Upper lobe of left lung (tissue), 4 donors: ENCODE measurements at regions not wholly inside any gene's neighbourhood (a gene's known extent, or its start where the extent isn't known, plus 50 kb on each side); places are given as distances from the start of the nearest gene placed in this dataset.

Experiments used
- CTCF ChIP-seq, 6 experiments: fragments of 450-650 bp in 4 of 6; fragments of 200-600 bp in 2 of 6; sonication (generic) in 2 of 6; IDR thresholded peaks; one replicate each; pipeline ENCODE4 v1.5.1; 2016 to 2019; ENCODE audit warnings: antibody characterized with exemption in 6 of 6
- POLR2AphosphoS5 ChIP-seq, 2 donors: sonication (generic); formaldehyde crosslinking; IDR thresholded peaks; one replicate each; pipeline ENCODE4 v1.5.1; 2017; ENCODE audit warnings: antibody characterized with exemption in 2 of 2

DNA sequence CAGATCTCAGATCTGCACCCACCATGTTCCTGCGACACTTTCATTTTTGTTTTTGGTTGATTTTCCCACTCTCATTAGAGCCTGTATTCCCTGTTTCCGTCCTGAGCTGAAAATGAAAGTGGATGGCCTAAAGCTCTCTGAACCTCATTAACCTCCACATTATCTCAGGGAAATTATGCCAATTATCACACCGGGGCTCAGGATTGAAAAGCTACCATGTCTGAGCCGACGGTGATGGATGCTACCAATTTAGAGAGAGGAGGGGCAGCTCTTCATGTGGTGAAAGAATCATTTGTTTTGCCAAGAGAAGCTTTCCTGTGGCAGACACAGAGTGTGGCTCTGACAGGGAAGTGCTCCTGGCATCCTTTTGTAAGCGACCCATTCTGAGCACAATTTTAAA lies 410.4 kb upstream of the CDH11 start:
- no peak for TF ChIP-seq POLR2AphosphoS5 (IDR thresholded peaks at IDR 0.05)
- no peak for TF ChIP-seq CTCF (IDR thresholded peaks at IDR 0.05)
